Mesothelial cell of epicardium (in vitro differentiated cells): ENCODE measurements at regions not wholly inside any gene's neighbourhood (a gene's known extent, or its start where the extent isn't known, plus 50 kb on each side); places are given as distances from the start of the nearest gene placed in this dataset.
"Not testable (repeated sequence)": the region's sequence is repeated elsewhere in the genome, so short reads cannot be mapped to it uniquely, and the experiment has no call there.

Experiments used
- DNase-seq, 2 experiments: peaks; one replicate each; pipeline ENCODE4 v3.0.0; 2021; ENCODE audit warnings: low spot score in 2 of 2; ENCODE audit not compliant: unreplicated experiment in 2 of 2
- H3K27ac Mint-ChIP-seq: 2 replicates; pipeline ENCODE4 v1.8.0; 2021; ENCODE audit warnings: mixed read lengths
- H3K27me3 Mint-ChIP-seq: 2 replicates; pipeline ENCODE4 v1.8.0; 2021; ENCODE audit warnings: low read depth, mixed read lengths
- H3K36me3 Mint-ChIP-seq: 2 replicates; pipeline ENCODE4 v1.8.0; 2021; ENCODE audit warnings: mixed read lengths
- H3K4me1 Mint-ChIP-seq: 2 replicates; pipeline ENCODE4 v1.8.0; 2021; ENCODE audit warnings: mixed read lengths
- H3K4me3 Mint-ChIP-seq: 2 replicates; pipeline ENCODE4 v1.8.0; 2021; ENCODE audit warnings: mild to moderate bottlenecking, moderate library complexity, mixed read lengths
- H3K9me3 Mint-ChIP-seq: 2 replicates; pipeline ENCODE4 v1.8.0; 2021; ENCODE audit warnings: mixed read lengths
- CTCF ChIP-seq: fragments of 200-600 bp; sonication (generic); IDR thresholded peaks from one replicate; pipeline ENCODE4 v1.5.0; 2021; ENCODE audit warnings: antibody characterized with exemption; ENCODE audit not compliant: unreplicated experiment

GRCh38 chrX:40237731-40238178 is 140.0 kb upstream of the BCOR start:
- Mint-ChIP-seq H3K4me3 (no peak overlapping the region), H3K27ac (peak overlapping the region; percentile 45), H3K27me3 (no peaks in the 10 kb centered on the region), H3K9me3 (peaks cover 15% of the 10 kb centered on the region), H3K36me3 (no peaks in the 10 kb centered on the region), H3K4me1 (peaks cover 5% of the 10 kb centered on the region)
- TF ChIP-seq CTCF: no peak
- no peak for DNase-seq

- DNase-seq: no peak
- Mint-ChIP-seq H3K4me3 (no peak overlapping the region), H3K4me1 (no peaks in the 10 kb centered on the region), H3K27ac (no peak overlapping the region), H3K9me3 (peaks cover 18% of the 10 kb centered on the region), H3K36me3 (no peaks in the 10 kb centered on the region), H3K27me3 (no peaks in the 10 kb centered on the region)
- no peak for TF ChIP-seq CTCF
Measured at GRCh38 chrX:40230646-40231045, 132.9 kb upstream of the BCOR start.

GRCh38 chrX:40227125-40227524 is 129.4 kb upstream of the BCOR start:
- Mint-ChIP-seq H3K36me3 (no peaks in the 10 kb centered on the region), H3K27ac (no peak overlapping the region), H3K4me1 (no peaks in the 10 kb centered on the region), H3K27me3 (no peaks in the 10 kb centered on the region), H3K9me3 (peaks cover 22% of the 10 kb centered on the region), H3K4me3 (no peak overlapping the region)
- no peak for DNase-seq
- TF ChIP-seq CTCF: no peak

GRCh38 chrX:40224658-40225057 is 126.9 kb upstream of the BCOR start:
- TF ChIP-seq CTCF: no peak
- DNase-seq: no peak
- no peaks in the 10 kb centered on the region for H3K4me1 Mint-ChIP-seq
- no peak overlapping the region for H3K4me3 Mint-ChIP-seq
- no peak overlapping the region for H3K27ac Mint-ChIP-seq
- no peaks in the 10 kb centered on the region for H3K27me3 Mint-ChIP-seq
- peaks cover 26% of the 10 kb centered on the region for H3K9me3 Mint-ChIP-seq
- no peaks in the 10 kb centered on the region for H3K36me3 Mint-ChIP-seq

GRCh38 chrX:40222612-40223011 is 124.9 kb upstream of the BCOR start:
- DNase-seq, H3K36me3 Mint-ChIP-seq, H3K27ac Mint-ChIP-seq, H3K27me3 Mint-ChIP-seq, H3K4me1 Mint-ChIP-seq, H3K4me3 Mint-ChIP-seq: not testable (repeated sequence)
- peaks cover 18% of the 10 kb centered on the region for H3K9me3 Mint-ChIP-seq

- no peak for TF ChIP-seq CTCF
- no peak overlapping the region for H3K4me3 Mint-ChIP-seq
- H3K27ac Mint-ChIP-seq: no peak overlapping the region
- H3K36me3 Mint-ChIP-seq: no peaks in the 10 kb centered on the region
- no peaks in the 10 kb centered on the region for H3K4me1 Mint-ChIP-seq
- no peak for DNase-seq
- H3K9me3 Mint-ChIP-seq: peaks cover 25% of the 10 kb centered on the region
- no peaks in the 10 kb centered on the region for H3K27me3 Mint-ChIP-seq
Measured at GRCh38 chrX:40213092-40213491, 115.3 kb upstream of the BCOR start.
